HG03280 (cell line): ENCODE measurements at regions not wholly inside any gene's neighbourhood (a gene's known extent, or its start where the extent isn't known, plus 50 kb on each side); places are given as distances from the start of the nearest gene placed in this dataset.

Source experiments
- ATAC-seq: cut with Tn5 transposase; IDR thresholded peaks from one replicate; pipeline ENCODE4 v1.9.1; 2021; ENCODE audit warnings: mild to moderate bottlenecking, moderate library complexity; ENCODE audit not compliant: unreplicated experiment

GRCh38 chr1:229042482-229042881 lies 228.4 kb upstream of the RAB4A start:
- no peak for ATAC-seq

- no peak for ATAC-seq
Measured at GRCh38 chr1:229043115-229043514, 227.8 kb upstream of the RAB4A start.

- no peak for ATAC-seq
Measured at GRCh38 chr1:229046251-229046853, 224.6 kb upstream of the RAB4A start.

- ATAC-seq = no peak
Measured at GRCh38 chr1:229047161-229047839, 223.6 kb upstream of the RAB4A start.

- ATAC-seq = no peak
Measured at GRCh38 chr1:229047840-229048620, 222.9 kb upstream of the RAB4A start.

GRCh38 chr1:229048896-229049295 lies 222.0 kb upstream of the RAB4A start:
- no peak for ATAC-seq

GRCh38 chr1:229056046-229056445 lies 214.9 kb upstream of the RAB4A start:
- no peak for ATAC-seq

- ATAC-seq = no peak
Measured at GRCh38 chr1:229058111-229058561, 212.8 kb upstream of the RAB4A start.

GRCh38 chr1:229058729-229059128 lies 212.2 kb upstream of the RAB4A start:
- ATAC-seq = no peak

- no peak for ATAC-seq
Measured at GRCh38 chr1:229059671-229060539, 211.0 kb upstream of the RAB4A start.

GRCh38 chr1:229062135-229062534 lies 208.8 kb upstream of the RAB4A start:
- ATAC-seq = no peak

GRCh38 chr1:229063154-229063773 lies 207.6 kb upstream of the RAB4A start:
- no peak for ATAC-seq

- no peak for ATAC-seq
Measured at GRCh38 chr1:229064320-229065168, 206.4 kb upstream of the RAB4A start.

GRCh38 chr1:229065613-229066012 lies 205.3 kb upstream of the RAB4A start:
- no peak for ATAC-seq

GRCh38 chr1:229066591-229066990 lies 204.3 kb upstream of the RAB4A start:
- no peak for ATAC-seq

GRCh38 chr1:229067546-229067945 lies 203.4 kb upstream of the RAB4A start:
- no peak for ATAC-seq

GRCh38 chr1:229068270-229068987 lies 202.5 kb upstream of the RAB4A start:
- no peak for ATAC-seq

GRCh38 chr1:229069176-229069575 lies 201.7 kb upstream of the RAB4A start:
- ATAC-seq = no peak

GRCh38 chr1:229070168-229070567 lies 200.7 kb upstream of the RAB4A start:
- ATAC-seq = no peak
